ENCODE measurements at regions not wholly inside any gene's neighbourhood (a gene's known extent, or its start where the extent isn't known, plus 50 kb on each side); places are given as distances from the start of the nearest gene placed in this dataset.

GRCh38 chr4:67120369-67120768, 424.9 kb downstream of the CENPC start:
- no peak for DNase-seq (ENCODE audit: low read depth)

- DNase-seq (ENCODE audit: low read depth) = no peak
Measured at GRCh38 chr4:67109276-67109675, 436.0 kb downstream of the CENPC start.

GRCh38 chr4:67106861-67107460, 438.3 kb downstream of the CENPC start:
- no peak for DNase-seq (ENCODE audit: low read depth)

GRCh38 chr4:67104145-67104544, 441.2 kb downstream of the CENPC start:
- DNase-seq (ENCODE audit: low read depth) = no peak

GRCh38 chr4:67103001-67103747, 442.1 kb downstream of the CENPC start:
- DNase-seq (ENCODE audit: low read depth) = no peak

GRCh38 chr4:67101612-67102011, 443.7 kb downstream of the CENPC start:
- no peak for DNase-seq (ENCODE audit: low read depth)

GRCh38 chr4:67092351-67092750, 453.0 kb downstream of the CENPC start:
- DNase-seq (ENCODE audit: low read depth) = no peak

- DNase-seq (ENCODE audit: low read depth) = no peak
Measured at GRCh38 chr4:67091673-67092072, 453.6 kb downstream of the CENPC start.

GRCh38 chr4:67087897-67088296, 457.4 kb downstream of the CENPC start:
- DNase-seq (ENCODE audit: low read depth) = peak; percentile 18

- no peak for DNase-seq (ENCODE audit: low read depth)
Measured at GRCh38 chr4:67084783-67085182, 460.5 kb downstream of the CENPC start.

GRCh38 chr4:67083496-67083895, 461.8 kb downstream of the CENPC start:
- DNase-seq (ENCODE audit: low read depth) = no peak

- no peak for DNase-seq (ENCODE audit: low read depth)
Measured at GRCh38 chr4:67082746-67083145, 462.6 kb downstream of the CENPC start.

- no peak for DNase-seq (ENCODE audit: low read depth)
Measured at GRCh38 chr4:67080046-67080557, 465.2 kb downstream of the CENPC start.

- DNase-seq (ENCODE audit: low read depth) = no peak
Measured at GRCh38 chr4:67071641-67072040, 473.7 kb downstream of the CENPC start.

GRCh38 chr4:67055319-67055718, 490.0 kb downstream of the CENPC start:
- no peak for DNase-seq (ENCODE audit: low read depth)

- DNase-seq (ENCODE audit: low read depth) = no peak
Measured at GRCh38 chr4:67054896-67055295, 490.4 kb downstream of the CENPC start.

- no peak for DNase-seq (ENCODE audit: low read depth)
Measured at GRCh38 chr4:67052814-67053675, 492.3 kb downstream of the CENPC start.

- DNase-seq (ENCODE audit: low read depth) = no peak
Measured at GRCh38 chr4:67051000-67051789, 494.1 kb downstream of the CENPC start.

- DNase-seq (ENCODE audit: low read depth) = no peak
Measured at GRCh38 chr4:67049446-67049845, 495.9 kb downstream of the CENPC start.

- no peak for DNase-seq (ENCODE audit: low read depth)
Measured at GRCh38 chr4:67048530-67048929, 496.8 kb downstream of the CENPC start.

GRCh38 chr4:67040315-67040714, 505.0 kb downstream of the CENPC start:
- no peak for DNase-seq (ENCODE audit: low read depth)

- DNase-seq (ENCODE audit: low read depth) = no peak
Measured at GRCh38 chr4:67038228-67038566, 507.1 kb downstream of the CENPC start.
